IPS DF 6.9 (cell line): ENCODE measurements at regions not wholly inside any gene's neighbourhood (a gene's known extent, or its start where the extent isn't known, plus 50 kb on each side); places are given as distances from the start of the nearest gene placed in this dataset.

Experiments used
- DNase-seq: peaks from one replicate; pipeline ENCODE4 v3.0.0-alpha.2; 2013; ENCODE audit warnings: low read depth, low spot score
- H3K27ac ChIP-seq: one replicate; pipeline ENCODE4 v1.5.1; 2013; ENCODE audit warnings: low read length, control low read depth
- H3K27me3 ChIP-seq: 2 replicates; pipeline ENCODE4 v1.6.1; 2013; ENCODE audit warnings: mild to moderate bottlenecking, low read length; ENCODE audit not compliant: control insufficient read depth, insufficient read depth
- H3K36me3 ChIP-seq: 2 replicates; pipeline ENCODE4 v1.6.1; 2013; ENCODE audit warnings: low read length; ENCODE audit not compliant: control insufficient read depth, insufficient read depth
- H3K4me1 ChIP-seq: 2 replicates; pipeline ENCODE4 v1.6.1; 2013; ENCODE audit warnings: low read length; ENCODE audit not compliant: control insufficient read depth, insufficient read depth
- H3K4me3 ChIP-seq: 2 replicates; pipeline ENCODE4 v1.5.1; 2013; ENCODE audit warnings: mild to moderate bottlenecking, low read length
- H3K9me3 ChIP-seq: 2 replicates; pipeline ENCODE4 v1.6.1; 2013; ENCODE audit warnings: low read length, inconsistent platforms; ENCODE audit not compliant: control insufficient read depth, insufficient read depth
- WGBS: extraction: QIAGEN DNeasy Blood & Tissue Kit; methylation state at CpG from one replicate; pipeline ENCODE4 v1.1.7; 2013; ENCODE audit warnings: mixed read lengths, missing lambda C conversion rate; ENCODE audit not compliant: insufficient read length, insufficient coverage; 5-methylcytosine and 5-hydroxymethylcytosine counted together

- no peaks in the 10 kb centered on the region for H3K4me1 ChIP-seq
- H3K27ac ChIP-seq, result no peak overlapping the region
- no peak for DNase-seq
- no peaks in the 10 kb centered on the region for H3K36me3 ChIP-seq
- H3K27me3 ChIP-seq, result no peaks in the 10 kb centered on the region
- H3K9me3 ChIP-seq, result no peaks in the 10 kb centered on the region
- WGBS, result no CpG with 5 or more reads among the region's 8 CpGs
- H3K4me3 ChIP-seq, result no peak overlapping the region
These were observed 92.3 kb downstream of the ETAA1 start for GRCh38 chr2:67489396-67489795.

GRCh38 chr2:67498931-67499330 lies 101.8 kb downstream of the ETAA1 start:
- no peak overlapping the region for H3K27ac ChIP-seq
- H3K9me3 ChIP-seq, result no peaks in the 10 kb centered on the region
- H3K36me3 ChIP-seq, result no peaks in the 10 kb centered on the region
- H3K27me3 ChIP-seq, result no peaks in the 10 kb centered on the region
- WGBS, result no CpG with 5 or more reads among the region's 1 CpG
- no peak for DNase-seq
- no peaks in the 10 kb centered on the region for H3K4me1 ChIP-seq
- H3K4me3 ChIP-seq, result no peak overlapping the region

- DNase-seq, result no peak
- H3K27me3 ChIP-seq, result no peaks in the 10 kb centered on the region
- no peak overlapping the region for H3K4me3 ChIP-seq
- no peaks in the 10 kb centered on the region for H3K9me3 ChIP-seq
- H3K36me3 ChIP-seq, result no peaks in the 10 kb centered on the region
- WGBS, result no CpG with 5 or more reads among the region's 4 CpGs
- no peaks in the 10 kb centered on the region for H3K4me1 ChIP-seq
- no peak overlapping the region for H3K27ac ChIP-seq
These were observed 102.9 kb downstream of the ETAA1 start for GRCh38 chr2:67499989-67500388.

- Histone ChIP-seq H3K4me1 (no peaks in the 10 kb centered on the region), H3K4me3 (no peak overlapping the region), H3K36me3 (no peaks in the 10 kb centered on the region), H3K27ac (no peak overlapping the region), H3K27me3 (no peaks in the 10 kb centered on the region), H3K9me3 (no peaks in the 10 kb centered on the region)
- WGBS, result no CpG with 5 or more reads among the region's 6 CpGs
- DNase-seq, result no peak
These were observed 103.4 kb downstream of the ETAA1 start for GRCh38 chr2:67500541-67500940.

GRCh38 chr2:67502346-67503065 lies 105.4 kb downstream of the ETAA1 start:
- no peaks in the 10 kb centered on the region for H3K36me3 ChIP-seq
- no peaks in the 10 kb centered on the region for H3K27me3 ChIP-seq
- no CpG with 5 or more reads among the region's 6 CpGs for WGBS

GRCh38 chr2:67503066-67503795 lies 106.1 kb downstream of the ETAA1 start:
- Histone ChIP-seq H3K4me1 (no peaks in the 10 kb centered on the region), H3K27me3 (no peaks in the 10 kb centered on the region), H3K36me3 (no peaks in the 10 kb centered on the region), H3K27ac (no peak overlapping the region), H3K9me3 (no peaks in the 10 kb centered on the region), H3K4me3 (no peak overlapping the region)
- no peak for DNase-seq
- no CpG with 5 or more reads among the region's 4 CpGs for WGBS

More at GRCh38 chr2:67502346-67503065, 105.4 kb downstream of the ETAA1 start:
- H3K4me1 ChIP-seq, result no peaks in the 10 kb centered on the region
- DNase-seq, result no peak
- no peak overlapping the region for H3K27ac ChIP-seq
- no peak overlapping the region for H3K4me3 ChIP-seq
- no peaks in the 10 kb centered on the region for H3K9me3 ChIP-seq

GRCh38 chr2:67510745-67511144 lies 113.6 kb downstream of the ETAA1 start:
- no peak overlapping the region for H3K27ac ChIP-seq
- no CpG with 5 or more reads among the region's 3 CpGs for WGBS

GRCh38 chr2:67514515-67514914 lies 117.4 kb downstream of the ETAA1 start:
- H3K27ac ChIP-seq, result no peak overlapping the region
- no peak for DNase-seq

More at GRCh38 chr2:67510745-67511144, 113.6 kb downstream of the ETAA1 start:
- no peaks in the 10 kb centered on the region for H3K4me1 ChIP-seq
- no peaks in the 10 kb centered on the region for H3K9me3 ChIP-seq
- no peak for DNase-seq
- H3K36me3 ChIP-seq, result no peaks in the 10 kb centered on the region
- no peaks in the 10 kb centered on the region for H3K27me3 ChIP-seq
- no peak overlapping the region for H3K4me3 ChIP-seq

GRCh38 chr2:67515056-67515455 lies 117.9 kb downstream of the ETAA1 start:
- no peaks in the 10 kb centered on the region for H3K36me3 ChIP-seq
- WGBS, result no CpG with 5 or more reads among the region's 7 CpGs
- no peak overlapping the region for H3K27ac ChIP-seq
- H3K4me1 ChIP-seq, result no peaks in the 10 kb centered on the region
- H3K4me3 ChIP-seq, result no peak overlapping the region
- no peaks in the 10 kb centered on the region for H3K9me3 ChIP-seq
- DNase-seq, result no peak
- no peaks in the 10 kb centered on the region for H3K27me3 ChIP-seq

More at GRCh38 chr2:67514515-67514914, 117.4 kb downstream of the ETAA1 start:
- H3K36me3 ChIP-seq, result no peaks in the 10 kb centered on the region
- H3K4me3 ChIP-seq, result no peak overlapping the region
- H3K9me3 ChIP-seq, result no peaks in the 10 kb centered on the region
- H3K27me3 ChIP-seq, result no peaks in the 10 kb centered on the region
- no peaks in the 10 kb centered on the region for H3K4me1 ChIP-seq

GRCh38 chr2:67515538-67515937 lies 118.4 kb downstream of the ETAA1 start:
- DNase-seq, result no peak
- Histone ChIP-seq H3K9me3 (no peaks in the 10 kb centered on the region), H3K27me3 (no peaks in the 10 kb centered on the region), H3K4me1 (no peaks in the 10 kb centered on the region), H3K4me3 (no peak overlapping the region), H3K36me3 (no peaks in the 10 kb centered on the region), H3K27ac (no peak overlapping the region)
- WGBS, result no CpG with 5 or more reads among the region's 1 CpG
